HG02852 (cell line): ENCODE measurements at regions not wholly inside any gene's neighbourhood (a gene's known extent, or its start where the extent isn't known, plus 50 kb on each side); places are given as distances from the start of the nearest gene placed in this dataset.

ENCODE experiments used
- ATAC-seq: cut with Tn5 transposase; IDR thresholded peaks from one replicate; pipeline ENCODE4 v1.9.1; 2021; ENCODE audit warnings: mild to moderate bottlenecking, moderate library complexity; ENCODE audit not compliant: unreplicated experiment

GRCh38 chr3:87354398-87354797, 78.0 kb upstream of the POU1F1 start:
- ATAC-seq: no peak

GRCh38 chr3:87351937-87352336, 75.6 kb upstream of the POU1F1 start:
- no peak for ATAC-seq

GRCh38 chr3:87350367-87351199, 74.2 kb upstream of the POU1F1 start:
- ATAC-seq: peak; percentile 100

GRCh38 chr3:87349833-87350232, 73.4 kb upstream of the POU1F1 start:
- ATAC-seq: no peak

- ATAC-seq: no peak
These were observed 60.4 kb upstream of the POU1F1 start for GRCh38 chr3:87336761-87337160.

GRCh38 chr3:87335931-87336330, 59.5 kb upstream of the POU1F1 start:
- ATAC-seq: no peak

- ATAC-seq: peak; percentile 50
These were observed 57.1 kb upstream of the POU1F1 start for GRCh38 chr3:87333393-87333892.

GRCh38 chr3:87332789-87333188, 56.4 kb upstream of the POU1F1 start:
- ATAC-seq: no peak

GRCh38 chr3:87329065-87329464, 52.7 kb upstream of the POU1F1 start:
- no peak for ATAC-seq
